ENCODE measurements at regions not wholly inside any gene's neighbourhood (a gene's known extent, or its start where the extent isn't known, plus 50 kb on each side); places are given as distances from the start of the nearest gene placed in this dataset.

DNA sequence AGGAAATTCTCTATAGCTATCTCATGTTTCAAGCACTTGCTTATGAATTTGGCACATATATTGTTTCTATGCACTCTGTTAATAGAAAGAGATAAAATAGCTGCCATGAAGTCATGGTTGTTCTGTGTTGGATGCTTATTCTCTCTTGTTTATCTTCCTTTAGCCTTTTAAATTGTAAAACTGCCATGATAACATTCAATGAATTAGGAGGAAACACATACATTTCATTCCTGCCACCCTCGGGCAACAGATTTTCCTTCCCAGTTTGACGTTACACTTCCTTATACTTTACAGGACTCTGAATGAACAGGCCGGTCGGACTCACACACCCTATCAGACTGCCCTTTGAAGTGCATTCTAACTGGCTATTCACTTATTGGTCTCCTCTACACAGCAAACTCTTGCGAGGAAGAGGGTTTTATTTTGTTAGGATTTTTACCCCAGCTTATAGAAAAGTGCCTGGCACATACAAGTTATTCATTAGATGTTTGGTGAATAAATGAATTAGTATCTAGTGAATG is 65.7 kb upstream of the FERD3L start:
- no peak overlapping the region for H2BK20ac ChIP-seq (ENCODE audit: low read depth, low read length, poor library complexity, severe bottlenecking)
- H3K4me3 Mint-ChIP-seq = no peak overlapping the region
- H4K5ac ChIP-seq (ENCODE audit: insufficient read length, low read depth, low read length) = no peak overlapping the region
- no peak overlapping the region for H2AK5ac ChIP-seq (ENCODE audit: insufficient read length, low read length)
- H3K4me2 ChIP-seq (ENCODE audit: insufficient read depth, insufficient read length, low read length) = no peak overlapping the region
- H2AFZ ChIP-seq (ENCODE audit: low read length) = no peak overlapping the region
- no peak overlapping the region for H2BK5ac ChIP-seq (ENCODE audit: insufficient read length, low read length)
- no peaks in the 10 kb centered on the region for H3K9me3 ChIP-seq (ENCODE audit: control insufficient read depth, low read depth, low read length)
- no peaks in the 10 kb centered on the region for H3K36me3 Mint-ChIP-seq (ENCODE audit: insufficient read depth in 1 of 3, low read depth in 3 of 3)
- H2BK12ac ChIP-seq (ENCODE audit: insufficient read length, low read depth, low read length) = no peak overlapping the region
- no peak overlapping the region for H4K91ac ChIP-seq (ENCODE audit: insufficient read length, low read depth, low read length)
- no peak overlapping the region for H3K4ac ChIP-seq (ENCODE audit: low read depth, low read length)
- DNase-seq = no peak
- no peaks in the 10 kb centered on the region for H3K23me2 ChIP-seq (ENCODE audit: insufficient read length, low read depth, low read length, poor library complexity, severe bottlenecking)
- H3K79me1 ChIP-seq (ENCODE audit: insufficient read depth, low read depth, low read length, poor library complexity, severe bottlenecking) = no peaks in the 10 kb centered on the region
- H3K27ac Mint-ChIP-seq = no peak overlapping the region; a peak in 1 of 7 replicates
- no peaks in the 10 kb centered on the region for H3K9me3 Mint-ChIP-seq
- no CpG with 5 or more reads among the region's 5 CpGs for WGBS (ENCODE audit: extremely low coverage, insufficient read length, low lambda C conversion rate)
- H3K4me1 Mint-ChIP-seq = no peaks in the 10 kb centered on the region
- H4K8ac ChIP-seq (replicated peaks; ENCODE audit: insufficient read length, low read depth, low read length) = no peak overlapping the region
- H3T11ph ChIP-seq (ENCODE audit: low read length) = no peak overlapping the region
- no peak overlapping the region for H3K56ac ChIP-seq (ENCODE audit: insufficient read length, low read depth, low read length)
- no peak overlapping the region for H2BK15ac ChIP-seq (ENCODE audit: low read depth, low read length)
- no peaks in the 10 kb centered on the region for H4K20me1 ChIP-seq (ENCODE audit: control insufficient read depth, insufficient read depth, insufficient read length)
- H2BK120ac ChIP-seq (ENCODE audit: low read depth, low read length, poor library complexity, severe bottlenecking) = no peak overlapping the region
- no peaks in the 10 kb centered on the region for H3K4me1 ChIP-seq (ENCODE audit: insufficient read depth, low read length)
- H3K27me3 ChIP-seq (ENCODE audit: insufficient read depth, low read length) = no peaks in the 10 kb centered on the region
- H3K9ac ChIP-seq (ENCODE audit: extremely low read depth, insufficient read length, low read length) = no peak overlapping the region
- no peak for TF ChIP-seq CTCF (conservative IDR thresholded peaks at IDR 0.05)
- H3K27me3 Mint-ChIP-seq (ENCODE audit: low read depth) = no peaks in the 10 kb centered on the region
- no peak overlapping the region for H3K27ac ChIP-seq (ENCODE audit: insufficient read length, low read depth, low read length)
- H3K23ac ChIP-seq (ENCODE audit: insufficient read length, low read depth, low read length) = no peak overlapping the region
- no peak overlapping the region for H3K14ac ChIP-seq (ENCODE audit: insufficient read depth, low read length)
- no peak overlapping the region for H3K18ac ChIP-seq (ENCODE audit: insufficient read length, low read depth, low read length)
- no peaks in the 10 kb centered on the region for H3K79me2 ChIP-seq (ENCODE audit: insufficient read depth, low read length)
